ENCODE measurements at regions not wholly inside any gene's neighbourhood (a gene's known extent, or its start where the extent isn't known, plus 50 kb on each side); places are given as distances from the start of the nearest gene placed in this dataset.
A peak's percentile ranks its signal among the peaks of the same experiment; 100 is the strongest.

- no peak overlapping the region for H3K4me3 ChIP-seq
- no peak overlapping the region for H3K27ac ChIP-seq
Measured at GRCh38 chr12:24573621-24574020, 375.3 kb downstream of the BCAT1 start.

- Histone ChIP-seq H3K4me3 (no peak overlapping the region), H3K27ac (no peak overlapping the region)
Measured at GRCh38 chr12:24565300-24565699, 383.6 kb downstream of the BCAT1 start.

GRCh38 chr12:24562771-24563431 is 386.0 kb downstream of the BCAT1 start:
- peak overlapping the region; percentile 35 to 82 (median 60) for H3K4me3 ChIP-seq
- H3K27ac ChIP-seq: peak overlapping the region in 15 of 21 experiments; percentile 3 to 86 (median 66)

- Histone ChIP-seq H3K27ac (peak overlapping the region; percentile 28 to 87 (median 66)), H3K4me3 (peak overlapping the region; percentile 51 to 82 (median 70))
Measured at GRCh38 chr12:24561882-24562770, 386.8 kb downstream of the BCAT1 start.

GRCh38 chr12:24561411-24561871 is 387.5 kb downstream of the BCAT1 start:
- Histone ChIP-seq H3K4me3 (peak overlapping the region; percentile 51 to 82 (median 70)), H3K27ac (peak overlapping the region; percentile 28 to 87 (median 66))

- Histone ChIP-seq H3K4me3 (peak overlapping the region in 5 of 7 experiments; percentile 60 to 82 (median 74)), H3K27ac (peak overlapping the region in 11 of 21 experiments; percentile 20 to 87 (median 66))
Measured at GRCh38 chr12:24560831-24561271, 388.1 kb downstream of the BCAT1 start.

- Histone ChIP-seq H3K27ac (peak overlapping the region in 6 of 21 experiments; percentile 20 to 84 (median 73)), H3K4me3 (no peak overlapping the region)
Measured at GRCh38 chr12:24560192-24560775, 388.6 kb downstream of the BCAT1 start.

GRCh38 chr12:24557738-24558137 is 391.2 kb downstream of the BCAT1 start:
- Histone ChIP-seq H3K27ac (no peak overlapping the region), H3K4me3 (no peak overlapping the region)

- no peak overlapping the region for H3K27ac ChIP-seq
- H3K4me3 ChIP-seq: no peak overlapping the region
Measured at GRCh38 chr12:24555730-24556129, 393.2 kb downstream of the BCAT1 start.

GRCh38 chr12:24554612-24555295 is 394.1 kb downstream of the BCAT1 start:
- Histone ChIP-seq H3K27ac (no peak overlapping the region), H3K4me3 (no peak overlapping the region)

- H3K4me3 ChIP-seq: no peak overlapping the region
- H3K27ac ChIP-seq: no peak overlapping the region
Measured at GRCh38 chr12:24553259-24553658, 395.6 kb downstream of the BCAT1 start.

- Histone ChIP-seq H3K4me3 (no peak overlapping the region), H3K27ac (no peak overlapping the region)
Measured at GRCh38 chr12:24551163-24551786, 397.6 kb downstream of the BCAT1 start.

- Histone ChIP-seq H3K27ac (no peak overlapping the region), H3K4me3 (no peak overlapping the region)
Measured at GRCh38 chr12:24550609-24551008, 398.3 kb downstream of the BCAT1 start.

- no peak overlapping the region for H3K27ac ChIP-seq
- H3K4me3 ChIP-seq: no peak overlapping the region
Measured at GRCh38 chr12:24546661-24547060, 402.2 kb downstream of the BCAT1 start.

- Histone ChIP-seq H3K4me3 (no peak overlapping the region), H3K27ac (no peak overlapping the region)
Measured at GRCh38 chr12:24546084-24546483, 402.8 kb downstream of the BCAT1 start.

GRCh38 chr12:24544368-24544767 is 404.5 kb downstream of the BCAT1 start:
- Histone ChIP-seq H3K27ac (no peak overlapping the region), H3K4me3 (no peak overlapping the region)

- no peak overlapping the region for H3K4me3 ChIP-seq
- H3K27ac ChIP-seq: no peak overlapping the region
Measured at GRCh38 chr12:24541193-24541871, 407.6 kb downstream of the BCAT1 start.

GRCh38 chr12:24539646-24540045 is 409.3 kb downstream of the BCAT1 start:
- no peak overlapping the region for H3K4me3 ChIP-seq
- H3K27ac ChIP-seq: no peak overlapping the region

Data from skin epidermis (tissue), 12 donors.